ENCODE measurements at regions not wholly inside any gene's neighbourhood (a gene's known extent, or its start where the extent isn't known, plus 50 kb on each side); places are given as distances from the start of the nearest gene placed in this dataset.
"Not testable (repeated sequence)": the region's sequence is repeated elsewhere in the genome, so short reads cannot be mapped to it uniquely, and the experiment has no call there.

DNA sequence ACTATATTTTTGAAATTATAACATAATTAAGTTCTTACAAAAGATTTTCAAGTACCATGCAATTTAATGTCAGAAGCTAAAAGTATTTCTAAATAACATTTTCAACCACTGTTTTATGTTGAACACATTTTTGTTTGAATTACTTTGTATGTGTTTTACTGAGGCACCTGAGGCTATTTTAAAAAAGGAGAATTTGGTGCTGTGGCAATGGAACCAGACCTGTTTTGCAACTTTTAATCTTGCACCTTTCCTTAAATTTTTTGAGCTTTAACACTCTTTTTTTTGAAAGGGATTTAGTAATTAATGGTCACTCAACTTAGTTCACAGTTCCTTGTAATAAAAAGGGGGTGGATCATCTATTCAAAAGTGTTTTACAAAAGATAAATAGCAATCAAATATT, 561.6 kb downstream of the ZBBX start:
- no peak for DNase-seq (ENCODE audit: low spot score)

DNA sequence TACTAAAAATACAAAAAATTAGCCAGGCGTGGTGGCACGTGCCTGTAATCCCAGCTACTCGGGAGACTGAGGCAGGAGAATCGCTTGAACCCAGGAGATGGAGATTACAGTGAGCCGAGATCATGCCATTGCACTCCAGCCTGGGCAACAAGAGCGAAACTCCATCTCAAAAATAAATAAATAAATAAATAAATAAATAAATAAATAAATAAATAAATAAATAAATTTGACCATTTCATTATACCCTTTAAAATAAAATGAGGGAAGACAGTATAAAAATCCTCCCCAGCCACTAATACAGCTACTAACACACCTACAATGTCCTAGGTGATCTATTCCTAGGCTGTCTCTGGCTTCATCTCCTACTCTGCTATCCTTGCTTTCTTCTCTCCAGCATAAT, 562.8 kb downstream of the ZBBX start:
- not testable (repeated sequence) for DNase-seq (ENCODE audit: low spot score)

DNA sequence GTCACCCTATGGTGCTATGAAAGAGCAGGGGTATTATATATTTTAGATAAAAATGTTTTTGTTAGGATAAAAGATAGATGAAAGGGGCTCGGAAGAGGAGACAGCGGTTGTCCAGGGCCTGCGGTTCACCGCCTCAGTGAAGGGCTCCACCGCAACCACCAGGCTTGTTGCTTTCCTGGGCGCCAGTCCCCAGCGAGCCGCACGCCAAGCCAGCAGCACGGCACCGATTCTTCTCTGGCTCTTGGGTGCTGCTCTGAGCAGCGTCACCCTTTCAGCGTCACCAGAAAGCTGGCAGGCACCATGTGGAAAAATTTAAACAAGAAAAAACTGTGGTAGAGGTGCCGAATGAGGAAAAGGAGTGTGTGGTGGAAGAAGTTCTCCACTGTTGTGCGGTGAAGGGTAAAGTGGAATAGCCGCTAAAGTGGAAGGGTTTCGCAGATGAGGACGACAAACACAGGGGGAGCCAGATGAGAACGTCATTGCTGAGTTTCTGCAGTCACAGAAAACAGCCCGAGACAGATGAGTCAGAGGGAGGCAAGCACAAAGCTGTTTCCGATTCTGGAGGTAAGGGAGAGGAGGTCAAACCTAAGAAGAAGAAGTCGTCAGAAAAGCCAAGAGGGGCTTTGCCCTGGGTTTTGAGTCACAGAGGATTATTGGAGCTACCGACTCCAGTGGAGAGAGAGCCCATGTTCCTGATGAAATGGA, 569.2 kb downstream of the ZBBX start:
- no peak for DNase-seq (ENCODE audit: low spot score)

DNA sequence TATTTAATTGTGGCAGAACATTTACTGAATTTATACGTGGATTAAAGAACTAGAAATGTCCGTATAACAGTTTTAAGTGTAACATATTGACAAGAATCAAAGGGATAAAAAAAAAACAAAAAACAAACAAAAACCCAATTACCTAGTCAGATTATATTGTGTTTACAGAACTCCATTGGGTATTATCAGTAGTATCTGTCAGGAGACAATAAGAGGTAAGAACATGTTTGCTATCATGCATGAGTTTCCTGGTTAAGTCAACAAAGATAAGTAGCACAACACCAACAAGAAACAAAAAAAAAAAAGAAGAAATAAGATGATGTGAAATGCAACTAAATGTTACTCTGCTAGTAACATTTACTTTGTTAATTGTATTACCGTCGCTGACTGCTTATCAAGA, 570.6 kb downstream of the ZBBX start:
- no peak for DNase-seq (ENCODE audit: low spot score)

DNA sequence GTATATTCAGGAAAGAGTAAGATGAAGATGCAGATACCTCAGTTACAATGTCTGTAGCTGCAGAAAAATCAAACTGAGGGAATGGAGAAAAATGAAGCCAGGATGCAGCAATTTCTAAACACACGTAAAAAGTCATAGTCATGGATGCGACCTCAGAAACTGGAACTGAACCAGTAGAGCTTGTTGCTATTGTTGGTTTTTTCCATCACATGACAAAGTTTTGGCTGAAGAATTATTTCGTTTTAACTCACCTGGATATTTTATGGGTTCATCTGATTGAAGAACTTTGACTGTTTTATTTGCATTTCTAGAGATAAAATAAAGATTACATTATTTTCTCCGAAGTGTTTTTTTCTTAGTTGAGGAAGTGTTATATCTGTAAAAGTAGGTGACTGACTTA, 591.2 kb downstream of the ZBBX start:
- no peak for DNase-seq (ENCODE audit: low spot score)

DNA sequence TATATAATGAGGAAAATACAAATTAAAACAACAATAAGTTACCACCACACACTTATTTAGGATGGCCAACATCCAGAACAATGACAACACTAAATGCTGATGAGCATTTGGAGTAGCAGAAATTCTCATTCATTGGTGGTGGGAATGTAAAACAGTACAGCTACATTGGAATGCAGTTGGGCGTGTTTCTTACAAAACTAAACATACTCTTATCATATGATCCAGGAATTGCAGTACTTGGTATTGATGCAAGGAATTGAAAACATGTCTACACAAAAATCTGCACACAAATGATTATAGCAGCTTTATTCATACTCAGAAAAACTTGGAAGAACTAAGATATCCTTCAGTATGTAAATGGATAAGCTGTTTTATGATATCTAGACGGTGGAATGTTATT, 594.2 kb downstream of the ZBBX start:
- no peak for DNase-seq (ENCODE audit: low spot score)

DNA sequence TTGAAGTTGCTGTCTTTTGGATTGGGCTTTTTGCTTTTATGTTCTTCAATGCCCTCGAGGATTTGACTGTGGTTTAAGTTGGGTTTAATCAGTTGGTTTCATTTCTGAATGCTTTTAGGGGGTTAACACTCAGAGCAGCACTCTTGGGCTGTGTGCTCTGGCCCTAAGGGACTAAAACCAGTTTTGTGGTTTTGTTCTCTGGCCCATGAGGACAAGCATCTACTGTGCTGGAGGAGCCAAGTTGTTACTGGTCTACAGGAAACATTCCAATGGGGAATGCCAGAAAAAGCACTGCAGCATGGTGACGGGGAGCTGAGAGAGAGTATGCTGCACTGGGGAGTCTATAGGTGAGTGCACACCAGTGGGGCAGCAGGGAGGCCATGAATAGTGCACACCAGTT, 596.9 kb downstream of the ZBBX start:
- no peak for DNase-seq (ENCODE audit: low spot score)

DNA sequence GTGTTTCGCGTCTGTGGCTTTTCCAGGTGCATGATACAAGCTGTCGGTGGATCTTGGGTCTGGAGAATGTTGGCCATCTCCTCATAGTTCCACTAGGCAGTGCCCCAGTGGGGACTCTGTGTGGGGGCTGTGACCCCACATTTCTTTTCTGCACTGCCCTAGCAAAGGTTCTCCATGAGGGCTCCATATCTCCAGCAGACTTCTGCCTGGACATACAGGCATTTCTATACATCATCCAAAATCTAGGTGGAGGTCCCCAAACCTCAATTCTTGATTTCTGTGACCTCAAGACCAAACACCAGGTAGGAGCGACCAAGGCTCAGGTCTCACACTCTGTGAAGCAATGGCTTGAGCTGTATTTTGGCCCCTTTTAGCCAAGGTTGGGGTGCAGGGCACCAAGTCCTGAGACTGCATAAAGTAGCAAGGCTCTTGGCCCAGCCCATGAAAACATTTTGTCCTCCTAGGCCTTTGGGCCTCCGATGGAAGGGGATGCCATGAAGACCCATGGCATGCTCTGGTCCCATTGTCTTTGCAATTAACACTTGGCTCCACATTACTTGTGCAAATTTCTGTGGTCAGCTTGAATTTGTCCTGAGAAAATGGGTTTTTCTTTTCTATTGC, 615.3 kb downstream of the ZBBX start:
- no peak for DNase-seq (ENCODE audit: low spot score)

DNA sequence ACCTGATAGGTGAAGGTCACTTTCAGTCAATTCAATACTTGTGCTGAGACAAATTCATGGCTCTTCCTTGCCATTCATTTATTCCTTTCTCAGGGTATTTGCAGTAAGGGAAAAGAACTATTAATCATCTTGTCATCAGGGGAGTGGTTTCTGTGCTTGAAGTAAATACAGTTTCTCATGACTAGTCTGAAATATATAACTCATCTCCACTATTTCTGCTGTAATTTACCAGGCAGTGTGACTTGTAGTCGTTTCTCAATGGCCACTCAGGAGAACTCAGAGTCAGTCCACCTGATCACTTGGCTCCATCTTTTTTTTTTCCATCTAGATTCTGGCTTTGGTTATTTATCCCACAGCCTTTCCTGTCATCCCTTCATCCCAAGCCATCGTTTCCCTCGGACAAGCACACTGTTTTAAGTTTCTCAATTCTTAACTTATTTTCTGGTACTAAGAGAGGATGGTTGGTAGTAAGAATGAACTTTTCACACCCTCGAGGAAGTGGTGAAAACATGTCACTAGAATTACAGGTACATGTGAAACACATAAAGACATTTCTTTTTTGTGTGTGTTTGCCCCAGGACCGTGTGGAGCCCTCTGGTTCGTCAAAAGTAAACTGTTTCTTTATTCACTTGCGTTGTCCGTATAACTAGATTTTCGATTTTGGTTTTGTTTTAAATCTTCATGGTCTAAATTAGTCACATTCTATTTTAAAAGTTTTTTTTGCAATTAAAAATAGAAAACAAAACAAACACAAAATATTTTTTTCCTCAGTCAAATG, 620.2 kb downstream of the ZBBX start:
- no peak for DNase-seq (ENCODE audit: low spot score)

DNA sequence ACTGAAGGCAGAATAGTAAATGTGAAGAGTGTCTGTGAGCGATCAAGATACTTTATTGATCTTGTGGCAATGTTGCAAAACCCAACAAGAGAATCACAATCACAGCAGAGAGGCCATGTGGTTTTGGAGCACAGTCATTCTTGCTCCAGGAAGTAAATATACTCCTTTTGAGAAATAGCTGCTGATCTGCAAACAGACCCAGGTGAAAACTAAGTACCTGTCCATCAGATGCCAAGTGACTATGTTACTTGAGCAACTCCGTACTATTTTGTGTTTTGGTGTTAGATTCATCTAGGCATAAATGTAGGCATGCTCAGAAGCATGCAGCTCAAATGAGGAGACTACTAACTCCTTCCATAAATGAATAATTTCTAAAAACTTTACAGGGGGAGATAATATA, 627.9 kb downstream of the ZBBX start:
- DNase-seq (ENCODE audit: low spot score), result no peak

DNA sequence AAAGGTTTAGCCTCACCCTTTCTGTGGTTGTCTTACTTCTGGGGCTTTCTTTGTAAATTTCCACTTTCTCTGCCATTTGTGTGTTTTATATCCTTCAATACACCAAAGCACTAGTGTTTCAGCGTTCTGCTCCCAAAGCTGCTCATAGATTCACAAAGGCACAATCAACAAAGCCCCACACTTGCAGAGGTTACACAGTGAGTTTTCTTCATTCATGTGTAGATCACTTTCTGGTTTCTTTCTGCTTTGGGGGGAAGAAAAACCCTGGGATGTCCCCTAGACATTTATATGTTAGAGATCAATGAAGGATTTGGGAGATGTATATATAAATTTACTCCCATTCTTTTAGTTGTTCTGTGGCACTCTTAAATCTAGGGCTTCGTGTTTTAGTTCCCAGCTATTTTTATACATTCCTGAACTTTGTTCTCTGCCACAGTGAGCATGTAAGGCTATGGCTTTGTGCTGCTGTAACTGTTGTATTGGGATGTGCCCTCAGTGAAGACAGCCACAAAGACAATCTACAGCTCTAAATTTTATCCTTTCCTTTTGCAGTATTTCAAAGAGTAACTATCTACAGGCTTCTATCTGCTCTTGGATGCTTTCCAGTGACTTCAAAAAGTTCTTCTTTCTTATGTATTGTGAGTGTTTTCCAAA, 636.5 kb downstream of the ZBBX start:
- DNase-seq (ENCODE audit: low spot score), result no peak

DNA sequence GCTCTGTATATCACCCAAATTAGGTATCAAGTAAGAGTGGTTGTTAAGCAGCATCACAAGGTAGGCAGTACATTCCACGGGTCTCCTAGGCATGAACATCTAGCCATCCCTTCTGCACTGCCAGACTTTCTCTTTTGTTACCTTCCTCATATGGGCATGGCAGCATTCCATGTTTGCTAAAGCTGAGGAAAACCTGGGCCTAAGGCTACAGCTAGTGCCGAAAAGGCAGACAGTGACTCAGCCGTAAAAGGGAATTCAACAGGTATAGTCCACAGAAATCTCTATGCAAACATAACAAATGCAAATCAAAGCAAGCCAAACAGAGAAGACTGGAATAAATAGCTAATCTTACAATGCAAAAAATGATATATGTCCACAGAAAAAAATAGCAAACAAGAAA, 645.4 kb downstream of the ZBBX start:
- DNase-seq (ENCODE audit: low spot score), result no peak

DNA sequence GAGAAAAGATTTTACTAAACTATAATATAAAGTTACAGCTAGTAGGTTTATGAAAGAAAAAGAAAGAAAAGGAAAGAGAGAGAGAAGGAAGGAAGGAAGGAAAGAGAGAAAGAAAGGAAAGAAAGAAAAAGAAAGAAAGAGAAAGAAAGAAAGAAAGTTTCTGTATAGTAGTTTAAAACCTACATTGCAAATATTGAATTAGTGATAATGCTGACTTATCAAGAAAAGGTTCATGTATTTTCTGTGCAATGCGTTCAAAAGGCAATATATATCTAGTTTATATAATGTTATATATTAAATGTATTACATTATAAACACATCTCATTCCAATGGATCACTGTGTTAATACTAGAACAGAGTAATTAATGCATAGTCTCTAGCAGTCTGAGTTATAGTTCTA, 648.4 kb downstream of the ZBBX start:
- DNase-seq (ENCODE audit: low spot score), result no peak

DNA sequence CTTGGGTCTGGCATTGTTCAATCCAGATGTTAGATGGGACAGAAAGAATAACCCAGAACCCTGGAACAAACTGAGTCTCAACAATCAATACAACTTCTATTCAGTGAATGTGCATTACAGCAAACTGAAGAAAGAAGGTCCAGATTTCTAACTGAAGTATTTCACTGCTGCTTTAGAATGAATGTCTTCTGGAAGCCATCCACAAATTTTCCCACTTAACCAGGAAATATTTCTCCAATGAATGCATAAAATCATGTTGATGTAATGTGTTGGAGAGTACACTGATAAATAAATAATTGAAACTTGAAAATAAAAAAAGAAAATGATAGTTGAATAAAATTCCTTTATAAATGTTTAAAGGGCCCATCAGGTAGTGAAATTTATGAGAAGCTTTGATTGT, 658.6 kb downstream of the ZBBX start:
- no peak for DNase-seq (ENCODE audit: low spot score)

DNA sequence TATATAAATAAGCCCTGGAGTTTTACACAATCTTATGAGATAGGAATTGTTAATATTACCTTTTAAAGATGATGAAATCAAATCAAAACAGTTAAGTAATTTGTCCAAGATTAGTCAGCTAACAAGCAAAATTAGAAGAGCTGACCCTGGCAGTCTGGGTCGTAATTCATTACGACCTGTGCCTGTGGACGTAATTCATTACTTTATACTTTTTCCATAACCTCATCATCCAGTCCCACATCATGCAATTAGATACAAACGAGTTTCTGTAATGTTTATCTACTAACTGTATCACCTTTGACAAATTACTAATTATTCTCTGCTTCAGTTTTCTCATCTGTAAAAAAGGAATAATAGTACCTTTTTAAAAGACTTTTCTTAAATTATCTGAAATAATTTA, 665.9 kb downstream of the ZBBX start:
- DNase-seq (ENCODE audit: low spot score), result no peak

DNA sequence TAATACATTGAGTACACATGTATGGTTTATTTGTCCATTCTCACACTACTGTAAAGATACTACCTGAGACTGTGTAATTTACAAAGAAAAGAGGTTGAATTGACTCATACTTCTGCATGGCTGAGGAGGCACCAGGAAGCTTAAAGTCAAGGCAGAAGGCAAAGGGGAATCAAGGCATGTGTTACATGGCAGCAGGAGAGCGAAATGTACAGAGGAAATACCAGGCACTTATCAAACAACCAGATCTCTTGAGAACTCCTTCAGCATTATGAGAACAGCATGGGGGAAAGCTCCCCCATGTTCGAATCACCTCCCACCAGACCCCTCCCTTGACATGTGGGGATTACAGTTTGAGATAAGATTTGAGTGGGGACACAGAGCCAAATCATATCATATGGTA, 666.3 kb downstream of the ZBBX start:
- no peak for DNase-seq (ENCODE audit: low spot score)

DNA sequence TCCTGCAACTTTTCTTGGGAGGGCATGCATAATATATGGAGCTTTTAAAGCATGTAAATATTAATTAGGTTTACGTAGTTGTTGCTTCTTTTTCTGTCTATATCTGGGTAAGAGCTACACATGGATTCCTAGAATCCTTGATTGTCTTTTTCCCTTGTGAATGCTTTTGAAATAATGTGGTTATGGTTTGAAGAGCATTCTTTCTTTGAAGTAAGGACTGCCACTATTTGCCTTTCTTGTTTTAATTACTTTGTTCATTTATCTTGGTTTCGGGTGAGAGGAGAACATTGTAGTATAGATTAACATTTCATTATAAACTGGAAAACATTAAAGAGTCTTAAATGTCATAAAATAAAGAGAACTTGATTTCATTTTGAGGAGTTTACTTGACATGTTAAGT, 674.0 kb downstream of the ZBBX start:
- DNase-seq (ENCODE audit: low spot score), result no peak

DNA sequence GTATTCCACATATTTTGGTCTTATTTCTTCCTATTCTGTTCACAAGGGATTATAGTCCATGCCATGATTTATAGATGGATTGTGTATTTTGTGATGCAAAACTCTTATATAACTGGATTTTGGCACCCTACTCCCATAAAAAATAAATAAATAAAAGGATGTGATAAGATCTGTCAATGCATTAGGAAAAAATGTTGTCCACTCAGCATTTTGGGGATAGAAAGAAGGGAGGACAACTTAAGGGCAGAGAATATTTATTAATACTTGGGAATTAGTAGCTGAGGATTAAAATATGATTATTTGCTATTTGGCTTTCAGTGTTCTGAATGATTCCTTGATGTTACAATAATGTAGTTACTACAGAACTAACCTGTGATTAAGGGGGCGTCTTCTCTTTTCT, 682.6 kb downstream of the ZBBX start:
- no peak for DNase-seq (ENCODE audit: low spot score)

DNA sequence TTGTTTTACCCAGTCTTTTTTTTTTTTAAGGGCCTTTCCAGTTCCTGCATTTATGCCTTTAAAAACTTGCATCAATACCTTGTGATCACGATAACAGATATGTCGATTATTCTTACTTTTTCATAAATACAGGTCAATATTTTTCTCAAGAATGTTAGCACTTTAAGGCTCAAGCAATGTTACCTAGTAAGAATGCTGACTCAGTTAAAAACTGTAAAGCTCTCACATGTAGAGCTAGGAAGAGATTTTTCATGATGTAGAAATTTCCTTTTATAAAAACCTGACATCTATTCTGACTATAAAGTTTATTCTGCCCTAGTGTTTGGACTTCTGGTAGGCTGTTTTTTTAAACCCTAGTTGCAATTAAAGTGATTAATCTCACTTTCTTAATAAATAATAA, 684.0 kb downstream of the ZBBX start:
- no peak for DNase-seq (ENCODE audit: low spot score)

DNA sequence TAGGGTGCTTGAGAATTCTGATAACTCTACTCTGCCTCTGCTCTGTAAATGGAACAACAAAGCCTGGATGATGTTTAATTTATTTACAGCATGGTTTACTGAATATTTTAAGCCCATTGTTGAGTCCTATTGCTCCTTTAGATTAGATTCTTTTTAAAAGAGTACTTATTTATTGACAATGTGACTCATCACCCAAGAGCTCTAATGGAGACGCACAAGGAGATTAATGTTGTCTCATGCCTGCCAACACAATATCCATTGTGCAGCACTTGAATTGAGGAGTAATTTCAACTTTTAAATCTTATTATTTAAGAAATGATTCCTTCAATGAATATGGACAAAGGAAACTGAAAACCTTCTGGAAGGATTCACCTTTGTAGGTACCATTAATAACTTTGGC, 691.4 kb downstream of the ZBBX start:
- no peak for DNase-seq (ENCODE audit: low spot score)

DNA sequence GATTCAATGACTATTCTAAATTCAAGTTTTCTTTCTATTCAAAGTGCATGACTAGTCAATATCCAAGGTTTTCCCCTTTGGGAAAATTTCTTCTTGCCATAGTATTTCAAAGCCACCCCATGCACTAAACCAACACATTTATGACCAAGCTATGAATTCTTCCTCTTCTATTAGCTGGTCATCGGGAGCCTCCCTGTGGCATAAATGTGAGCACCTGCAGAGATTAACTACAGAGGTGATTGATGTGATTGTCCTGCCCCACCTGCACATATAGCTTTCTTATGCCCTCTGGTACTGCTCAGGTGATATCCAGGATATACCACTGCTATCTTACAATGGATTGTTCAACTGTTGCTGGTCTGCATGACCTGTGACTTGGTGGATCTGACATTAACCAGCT, 694.9 kb downstream of the ZBBX start:
- no peak for DNase-seq (ENCODE audit: low spot score)

DNA sequence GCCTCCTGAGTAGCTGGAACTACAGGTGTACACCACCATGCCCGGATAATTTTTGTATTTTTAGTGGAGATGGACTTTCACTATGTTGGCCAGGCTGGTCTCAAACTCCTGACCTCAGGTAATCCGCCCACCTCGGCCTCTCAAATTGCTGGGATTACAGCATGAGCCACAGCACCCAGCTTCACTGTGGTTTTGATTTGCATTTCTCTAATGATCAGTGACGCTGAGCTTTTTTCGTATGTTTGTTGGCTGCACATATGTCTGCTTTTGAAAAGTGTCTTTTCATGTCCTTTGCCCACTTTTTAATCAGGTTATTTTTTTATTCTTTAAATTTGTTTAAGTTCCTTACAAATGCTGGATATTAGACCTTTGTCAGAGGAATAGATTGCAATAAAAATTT, 696.0 kb downstream of the ZBBX start:
- DNase-seq (ENCODE audit: low spot score), result not testable (repeated sequence)

DNA sequence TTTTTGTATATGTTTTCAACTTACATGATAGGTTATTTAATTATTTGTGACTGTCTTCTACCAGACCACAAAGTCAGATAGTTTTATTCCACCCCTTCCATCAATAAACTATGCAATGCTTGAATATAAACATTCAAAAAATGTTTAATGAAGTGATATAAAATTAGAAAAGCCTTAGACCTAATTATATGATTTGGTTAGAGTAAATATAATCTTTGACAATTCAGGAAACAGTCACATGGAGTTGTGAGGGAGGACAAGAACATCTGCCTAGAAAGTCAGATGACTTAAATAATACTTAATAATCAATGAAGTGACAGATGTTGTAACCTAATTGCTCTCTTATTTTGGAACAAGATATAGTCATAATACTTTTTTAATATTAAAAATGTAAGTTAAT, 710.3 kb downstream of the ZBBX start:
- no peak for DNase-seq (ENCODE audit: low spot score)
